ENCODE measurements at regions not wholly inside any gene's neighbourhood (a gene's known extent, or its start where the extent isn't known, plus 50 kb on each side); places are given as distances from the start of the nearest gene placed in this dataset.

- H3K4me3 Mint-ChIP-seq, result no peak overlapping the region
- H3K4me1 Mint-ChIP-seq (ENCODE audit: unreplicated experiment), result peaks cover 21% of the 10 kb centered on the region
- no peak overlapping the region for H3K27ac Mint-ChIP-seq
- no peaks in the 10 kb centered on the region for H3K9me3 Mint-ChIP-seq
- peaks cover 13% of the 10 kb centered on the region for H3K27me3 Mint-ChIP-seq
- H3K36me3 Mint-ChIP-seq, result no peaks in the 10 kb centered on the region
- no peak for DNase-seq (ENCODE audit: extremely low spot score, unreplicated experiment)
- TF ChIP-seq, protein P1, sequence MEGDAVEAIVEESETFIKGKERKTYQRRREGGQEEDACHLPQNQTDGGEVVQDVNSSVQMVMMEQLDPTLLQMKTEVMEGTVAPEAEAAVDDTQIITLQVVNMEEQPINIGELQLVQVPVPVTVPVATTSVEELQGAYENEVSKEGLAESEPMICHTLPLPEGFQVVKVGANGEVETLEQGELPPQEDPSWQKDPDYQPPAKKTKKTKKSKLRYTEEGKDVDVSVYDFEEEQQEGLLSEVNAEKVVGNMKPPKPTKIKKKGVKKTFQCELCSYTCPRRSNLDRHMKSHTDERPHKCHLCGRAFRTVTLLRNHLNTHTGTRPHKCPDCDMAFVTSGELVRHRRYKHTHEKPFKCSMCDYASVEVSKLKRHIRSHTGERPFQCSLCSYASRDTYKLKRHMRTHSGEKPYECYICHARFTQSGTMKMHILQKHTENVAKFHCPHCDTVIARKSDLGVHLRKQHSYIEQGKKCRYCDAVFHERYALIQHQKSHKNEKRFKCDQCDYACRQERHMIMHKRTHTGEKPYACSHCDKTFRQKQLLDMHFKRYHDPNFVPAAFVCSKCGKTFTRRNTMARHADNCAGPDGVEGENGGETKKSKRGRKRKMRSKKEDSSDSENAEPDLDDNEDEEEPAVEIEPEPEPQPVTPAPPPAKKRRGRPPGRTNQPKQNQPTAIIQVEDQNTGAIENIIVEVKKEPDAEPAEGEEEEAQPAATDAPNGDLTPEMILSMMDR (conservative IDR thresholded peaks at IDR 0.05), result no peak
These were observed 107.0 kb downstream of the EVX1 start for GRCh38 chr7:27349621-27350020.

GRCh38 chr7:27351137-27351536 lies 108.5 kb downstream of the EVX1 start:
- H3K4me1 Mint-ChIP-seq (ENCODE audit: unreplicated experiment), result peaks cover 16% of the 10 kb centered on the region
- no peak overlapping the region for H3K27ac Mint-ChIP-seq

DNA sequence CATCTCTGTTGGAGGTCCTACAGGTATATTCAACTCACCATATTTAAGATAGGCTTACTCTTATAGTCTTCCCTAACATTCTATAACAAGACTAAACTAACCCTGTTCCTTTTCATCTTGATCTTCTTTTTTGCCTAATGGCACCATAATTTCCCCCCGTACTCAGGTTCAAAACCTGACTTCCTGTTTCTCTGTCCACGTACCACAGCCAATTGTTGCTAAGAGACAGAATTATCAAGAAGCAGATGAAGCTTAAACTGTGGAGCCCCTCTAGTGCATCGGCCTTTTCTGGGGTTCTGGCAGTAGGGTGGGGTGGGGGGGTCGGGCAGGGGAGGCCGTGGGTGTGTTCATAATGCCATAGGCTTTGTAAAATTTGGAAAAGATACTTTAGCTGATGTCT lies 109.2 kb downstream of the EVX1 start:
- no peak overlapping the region for H3K27ac Mint-ChIP-seq
- TF ChIP-seq, protein P1 (conservative IDR thresholded peaks at IDR 0.05), result no peak
- no peak for DNase-seq (ENCODE audit: extremely low spot score, unreplicated experiment)
- no peaks in the 10 kb centered on the region for H3K36me3 Mint-ChIP-seq
- H3K9me3 Mint-ChIP-seq, result no peaks in the 10 kb centered on the region
- no peak overlapping the region for H3K4me3 Mint-ChIP-seq
- peaks cover 11% of the 10 kb centered on the region for H3K4me1 Mint-ChIP-seq (ENCODE audit: unreplicated experiment)
- H3K27me3 Mint-ChIP-seq, result peaks cover 18% of the 10 kb centered on the region

More at GRCh38 chr7:27351137-27351536, 108.5 kb downstream of the EVX1 start:
- TF ChIP-seq, protein P1 (conservative IDR thresholded peaks at IDR 0.05), result no peak
- Mint-ChIP-seq H3K36me3 (no peaks in the 10 kb centered on the region), H3K27me3 (peaks cover 18% of the 10 kb centered on the region), H3K4me3 (no peak overlapping the region), H3K9me3 (no peaks in the 10 kb centered on the region)
- DNase-seq (ENCODE audit: extremely low spot score, unreplicated experiment), result no peak

- Mint-ChIP-seq H3K9me3 (no peaks in the 10 kb centered on the region), H3K36me3 (no peaks in the 10 kb centered on the region), H3K27ac (no peak overlapping the region), H3K27me3 (peaks cover 18% of the 10 kb centered on the region), H3K4me1 (ENCODE audit: unreplicated experiment) (no peaks in the 10 kb centered on the region), H3K4me3 (no peak overlapping the region)
- TF ChIP-seq, protein P1 (conservative IDR thresholded peaks at IDR 0.05), result no peak
- DNase-seq (ENCODE audit: extremely low spot score, unreplicated experiment), result no peak
These were observed 116.9 kb downstream of the EVX1 start for GRCh38 chr7:27359181-27360125.

- TF ChIP-seq, protein P1 (conservative IDR thresholded peaks at IDR 0.05), result no peak
- peaks cover 12% of the 10 kb centered on the region for H3K27me3 Mint-ChIP-seq
- no peak for DNase-seq (ENCODE audit: extremely low spot score, unreplicated experiment)
- H3K9me3 Mint-ChIP-seq, result no peaks in the 10 kb centered on the region
- no peaks in the 10 kb centered on the region for H3K36me3 Mint-ChIP-seq
- H3K4me3 Mint-ChIP-seq, result no peak overlapping the region
- no peaks in the 10 kb centered on the region for H3K4me1 Mint-ChIP-seq (ENCODE audit: unreplicated experiment)
- no peak overlapping the region for H3K27ac Mint-ChIP-seq
These were observed 118.9 kb downstream of the EVX1 start for GRCh38 chr7:27361522-27361921.

Measured in type B pancreatic cell (in vitro differentiated cells).